ENCODE measurements at regions not wholly inside any gene's neighbourhood (a gene's known extent, or its start where the extent isn't known, plus 50 kb on each side); places are given as distances from the start of the nearest gene placed in this dataset.

DNA sequence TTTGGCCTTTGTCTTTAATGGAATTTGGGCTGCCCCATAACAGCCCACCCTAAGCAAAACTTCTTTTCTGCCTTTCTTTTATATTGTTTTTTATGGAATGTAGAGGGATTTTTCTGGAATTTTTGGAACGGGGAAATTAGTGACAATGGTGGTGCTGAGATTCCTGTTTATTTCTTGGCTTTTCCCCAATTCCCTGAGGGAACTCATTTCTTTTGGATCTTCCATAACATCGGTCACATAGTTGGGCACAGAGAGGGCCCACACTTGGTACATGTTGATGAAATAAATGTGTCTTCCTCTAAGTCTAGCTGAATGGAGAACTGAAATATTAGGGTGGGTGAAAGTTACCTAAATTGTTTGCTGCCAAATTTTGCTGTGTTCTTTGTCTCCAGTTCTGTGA lies 191.6 kb upstream of the TNP1 start:
- no peak overlapping the region for H3K27ac ChIP-seq
- TF ChIP-seq, protein P1, sequence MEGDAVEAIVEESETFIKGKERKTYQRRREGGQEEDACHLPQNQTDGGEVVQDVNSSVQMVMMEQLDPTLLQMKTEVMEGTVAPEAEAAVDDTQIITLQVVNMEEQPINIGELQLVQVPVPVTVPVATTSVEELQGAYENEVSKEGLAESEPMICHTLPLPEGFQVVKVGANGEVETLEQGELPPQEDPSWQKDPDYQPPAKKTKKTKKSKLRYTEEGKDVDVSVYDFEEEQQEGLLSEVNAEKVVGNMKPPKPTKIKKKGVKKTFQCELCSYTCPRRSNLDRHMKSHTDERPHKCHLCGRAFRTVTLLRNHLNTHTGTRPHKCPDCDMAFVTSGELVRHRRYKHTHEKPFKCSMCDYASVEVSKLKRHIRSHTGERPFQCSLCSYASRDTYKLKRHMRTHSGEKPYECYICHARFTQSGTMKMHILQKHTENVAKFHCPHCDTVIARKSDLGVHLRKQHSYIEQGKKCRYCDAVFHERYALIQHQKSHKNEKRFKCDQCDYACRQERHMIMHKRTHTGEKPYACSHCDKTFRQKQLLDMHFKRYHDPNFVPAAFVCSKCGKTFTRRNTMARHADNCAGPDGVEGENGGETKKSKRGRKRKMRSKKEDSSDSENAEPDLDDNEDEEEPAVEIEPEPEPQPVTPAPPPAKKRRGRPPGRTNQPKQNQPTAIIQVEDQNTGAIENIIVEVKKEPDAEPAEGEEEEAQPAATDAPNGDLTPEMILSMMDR (conservative IDR thresholded peaks at IDR 0.05): no peak

DNA sequence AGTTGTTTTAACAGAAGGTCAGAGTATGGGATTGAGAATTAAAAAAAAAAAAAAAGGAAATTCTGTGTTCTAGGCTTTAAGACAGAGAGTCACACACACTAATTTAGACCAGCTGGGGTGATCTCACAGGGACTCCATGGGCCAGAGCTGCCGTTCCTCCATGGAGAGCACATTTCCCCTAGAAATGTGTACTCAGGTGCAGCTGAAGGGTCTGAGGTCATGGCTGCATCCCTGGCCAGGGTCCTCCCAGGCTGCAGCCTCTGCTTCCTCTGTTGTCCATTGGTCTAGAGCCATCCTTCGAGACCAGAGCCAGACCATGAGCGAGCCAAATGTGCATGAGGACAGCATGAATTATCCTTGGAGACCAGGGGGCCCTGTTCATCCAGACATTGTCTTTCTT lies 190.1 kb upstream of the TNP1 start:
- no peak overlapping the region for H3K27ac ChIP-seq
- TF ChIP-seq, protein P1 (conservative IDR thresholded peaks at IDR 0.05): no peak

DNA sequence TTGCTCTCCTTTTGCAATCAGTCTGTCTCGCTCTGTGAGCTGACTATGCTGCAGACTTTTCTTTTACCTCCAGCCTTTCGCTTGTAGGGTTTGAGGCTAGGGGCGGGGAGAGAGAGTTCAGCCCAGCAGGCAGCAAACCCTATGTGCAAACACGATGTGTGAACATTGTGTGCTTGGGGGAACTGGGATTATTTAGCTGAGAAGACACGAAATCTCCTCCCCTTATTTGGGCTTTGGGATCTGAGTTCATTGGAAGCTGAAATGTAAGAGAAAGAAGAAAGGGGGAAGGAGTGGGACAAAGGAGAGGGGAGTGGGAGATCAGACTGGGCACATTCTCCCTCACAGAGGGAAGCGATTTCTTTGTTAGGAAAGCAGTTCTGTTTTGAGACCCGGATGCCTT lies 189.6 kb upstream of the TNP1 start:
- TF ChIP-seq, protein P1 (conservative IDR thresholded peaks at IDR 0.05): no peak
- no peak overlapping the region for H3K27ac ChIP-seq

DNA sequence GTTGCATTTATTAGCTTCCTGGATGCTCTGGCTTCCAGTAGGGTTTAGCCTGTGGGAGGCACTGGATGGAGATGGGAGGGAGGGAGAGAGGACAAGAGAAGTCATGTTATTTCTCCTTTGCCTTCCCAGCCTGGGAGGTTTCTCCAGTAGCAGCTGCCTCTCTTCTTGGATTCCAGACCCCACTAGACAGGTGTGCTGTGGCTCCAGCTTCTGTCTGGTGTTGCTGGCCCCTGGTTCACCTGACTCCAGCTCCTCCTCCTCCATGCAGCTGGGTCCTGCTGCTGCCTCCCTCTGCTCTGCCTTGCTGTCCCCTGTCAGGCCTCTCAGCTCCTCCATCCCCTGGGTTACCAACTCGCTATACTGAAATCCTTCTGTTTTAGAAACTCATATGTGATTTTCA lies 188.9 kb upstream of the TNP1 start:
- TF ChIP-seq, protein P1 (conservative IDR thresholded peaks at IDR 0.05): no peak
- no peak overlapping the region for H3K27ac ChIP-seq

DNA sequence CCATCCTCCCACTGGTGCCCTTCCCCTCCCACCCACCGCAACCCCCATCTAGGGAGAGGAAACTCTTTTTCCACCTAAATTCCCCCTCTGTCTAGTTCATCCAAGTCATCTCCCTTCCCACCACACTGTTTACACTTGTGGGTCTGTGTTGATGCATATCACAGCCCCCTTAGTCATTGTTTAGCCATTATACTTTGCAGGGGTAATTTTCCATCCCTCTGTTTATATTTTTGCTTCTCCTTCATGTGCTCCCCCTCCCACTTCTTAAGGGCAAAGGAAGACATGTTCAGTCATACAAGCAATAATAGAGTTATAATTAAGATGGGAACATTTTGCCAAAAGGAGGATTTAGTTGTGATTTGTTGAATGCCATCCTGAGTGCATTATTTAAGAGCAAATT lies 187.8 kb upstream of the TNP1 start:
- H3K27ac ChIP-seq: 0 out of 2 replicates have a peak overlapping the region, but pooled peaks have one; percentile 10
- TF ChIP-seq, protein P1 (conservative IDR thresholded peaks at IDR 0.05): no peak

DNA sequence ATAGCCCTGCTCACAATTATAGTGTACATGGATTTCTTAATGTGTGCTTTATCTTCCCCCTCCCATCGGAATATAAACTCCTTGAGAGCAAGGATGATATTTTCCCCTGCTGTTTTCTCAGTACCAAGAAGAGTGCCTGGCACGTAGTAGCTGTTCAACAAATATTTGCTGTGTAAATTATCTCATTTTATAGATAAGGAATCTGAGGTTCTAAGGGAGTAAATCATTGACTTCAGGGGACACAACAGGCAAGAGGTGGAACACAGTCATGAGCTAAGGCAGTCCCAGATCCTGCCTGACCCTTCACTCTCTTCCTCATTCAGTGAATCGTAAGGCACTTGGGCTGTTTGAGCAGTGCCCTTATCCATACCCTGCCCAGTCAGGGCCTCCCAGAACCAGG lies 187.3 kb upstream of the TNP1 start:
- 0 out of 2 replicates have a peak overlapping the region, but pooled peaks have one; percentile 10 for H3K27ac ChIP-seq
- TF ChIP-seq, protein P1 (conservative IDR thresholded peaks at IDR 0.05): no peak

DNA sequence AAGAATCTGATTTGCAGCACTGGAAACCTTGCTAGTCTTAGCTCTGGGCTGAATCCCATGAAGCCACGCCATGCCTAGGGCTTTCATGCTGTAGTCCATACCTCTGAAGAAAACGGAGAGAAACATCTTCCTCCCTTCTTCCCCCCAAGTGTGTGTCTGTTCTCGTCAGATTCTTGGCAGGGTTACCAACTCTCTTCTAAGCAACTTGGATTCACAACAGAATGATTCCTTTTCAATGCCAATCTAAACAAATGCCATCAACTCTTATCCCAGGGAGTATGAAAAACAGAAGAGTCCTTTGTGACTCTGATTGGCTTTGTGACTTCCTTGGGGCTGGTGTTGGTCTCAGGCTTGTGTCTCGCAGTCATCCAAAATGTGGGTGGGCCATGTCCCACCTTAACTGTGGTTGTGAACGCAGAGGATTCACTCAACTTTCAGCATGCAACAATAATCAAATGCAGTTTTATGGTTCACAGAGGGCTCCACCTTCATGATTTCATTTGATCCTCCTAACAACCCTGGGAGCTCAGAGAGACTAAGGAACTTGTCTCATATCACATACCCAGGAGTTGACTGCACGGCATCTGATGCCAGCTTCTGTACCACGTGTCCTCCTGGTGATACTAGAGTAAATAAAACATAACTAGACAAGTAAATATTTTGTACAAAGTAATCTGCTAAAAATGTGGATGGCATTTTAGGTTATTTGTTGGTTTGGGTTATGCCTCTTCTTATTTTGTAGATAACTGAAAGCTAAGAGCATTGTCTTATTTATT lies 186.0 kb upstream of the TNP1 start:
- peak overlapping the region; percentile 10; the same call in 1 of the 2 replicates for H3K27ac ChIP-seq
- TF ChIP-seq, protein P1 (conservative IDR thresholded peaks at IDR 0.05): no peak
